Muscle layer of duodenum (tissue), 2 donors: ENCODE measurements at regions not wholly inside any gene's neighbourhood (a gene's known extent, or its start where the extent isn't known, plus 50 kb on each side); places are given as distances from the start of the nearest gene placed in this dataset.

ENCODE experiments used
- H3K27ac ChIP-seq: one replicate; pipeline ENCODE4 v1.7.0; 2013; ENCODE audit warnings: mild to moderate bottlenecking, low read length
- H3K27me3 ChIP-seq: one replicate; pipeline ENCODE4 v1.7.0; 2013; ENCODE audit warnings: low read depth, mild to moderate bottlenecking, control low read depth, low read length
- H3K36me3 ChIP-seq, 2 donors: one replicate each; pipeline ENCODE4 v1.7.0; 2013; ENCODE audit warnings: low read length in 2 of 2, control low read depth in 1 of 2, mild to moderate bottlenecking in 1 of 2; ENCODE audit not compliant: insufficient read depth in 2 of 2, control insufficient read depth in 1 of 2
- H3K4me1 ChIP-seq, 2 donors: one replicate each; pipeline ENCODE4 v1.7.0; 2013; ENCODE audit warnings: low read length in 2 of 2, mild to moderate bottlenecking in 2 of 2, control low read depth in 1 of 2, moderate library complexity in 1 of 2; ENCODE audit not compliant: insufficient read depth in 2 of 2, control insufficient read depth in 1 of 2
- H3K4me3 ChIP-seq, 2 donors: one replicate each; pipeline ENCODE4 v1.7.0; 2013; ENCODE audit warnings: low read length in 2 of 2, low read depth in 1 of 2, mild to moderate bottlenecking in 1 of 2
- H3K9me3 ChIP-seq, 2 donors: one replicate each; pipeline ENCODE4 v1.7.0; 2013; ENCODE audit warnings: low read length in 2 of 2, control low read depth in 1 of 2, mild to moderate bottlenecking in 1 of 2; ENCODE audit not compliant: control insufficient read depth in 1 of 2
- donor health status: healthy.

- H3K9me3 ChIP-seq, result no peaks in the 10 kb centered on the region
- no peaks in the 10 kb centered on the region for H3K4me1 ChIP-seq
- H3K36me3 ChIP-seq, result no peaks in the 10 kb centered on the region
- no peaks in the 10 kb centered on the region for H3K27me3 ChIP-seq
- H3K27ac ChIP-seq, result no peak overlapping the region
- H3K4me3 ChIP-seq, result no peak overlapping the region
Measured at GRCh38 chr5:85173469-85173868, 788.8 kb upstream of the EDIL3 start.

GRCh38 chr5:85182344-85182743 lies 797.7 kb upstream of the EDIL3 start:
- Histone ChIP-seq H3K4me3 (no peak overlapping the region), H3K4me1 (no peaks in the 10 kb centered on the region), H3K27ac (no peak overlapping the region), H3K36me3 (no peaks in the 10 kb centered on the region), H3K27me3 (no peaks in the 10 kb centered on the region), H3K9me3 (no peaks in the 10 kb centered on the region)

DNA sequence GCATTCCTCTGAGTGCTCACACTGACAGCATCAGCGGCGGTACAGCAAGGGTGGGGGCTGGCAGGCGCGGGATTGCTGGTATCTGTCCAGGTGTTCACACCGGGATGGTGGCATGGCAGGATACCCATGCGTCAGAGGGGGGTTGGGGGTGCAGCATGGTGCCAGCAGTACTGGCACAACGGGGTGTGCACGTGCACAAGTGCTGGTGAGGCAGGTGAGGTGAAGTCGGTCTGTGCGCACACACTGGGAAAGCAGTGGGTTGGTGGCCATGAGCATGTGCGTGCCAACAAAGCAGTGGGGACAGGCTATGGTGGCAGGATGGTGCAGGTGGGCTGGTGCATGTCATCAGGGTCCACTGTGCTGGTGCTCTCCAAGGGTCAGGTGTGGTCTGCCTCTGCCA lies 819.6 kb upstream of the EDIL3 start:
- Histone ChIP-seq H3K9me3 (no peaks in the 10 kb centered on the region), H3K4me1 (no peaks in the 10 kb centered on the region), H3K4me3 (no peak overlapping the region), H3K27ac (no peak overlapping the region), H3K27me3 (no peaks in the 10 kb centered on the region), H3K36me3 (no peaks in the 10 kb centered on the region)

- Histone ChIP-seq H3K27me3 (no peaks in the 10 kb centered on the region), H3K4me3 (no peak overlapping the region), H3K27ac (no peak overlapping the region), H3K4me1 (no peaks in the 10 kb centered on the region), H3K36me3 (no peaks in the 10 kb centered on the region), H3K9me3 (no peaks in the 10 kb centered on the region)
Measured at GRCh38 chr5:85205430-85205829, 820.8 kb upstream of the EDIL3 start.

- H3K27ac ChIP-seq, result no peak overlapping the region
- H3K9me3 ChIP-seq, result no peaks in the 10 kb centered on the region
- H3K4me3 ChIP-seq, result no peak overlapping the region
- no peaks in the 10 kb centered on the region for H3K36me3 ChIP-seq
- no peaks in the 10 kb centered on the region for H3K27me3 ChIP-seq
- H3K4me1 ChIP-seq, result no peaks in the 10 kb centered on the region
Measured at GRCh38 chr5:85225388-85225787, 840.7 kb upstream of the EDIL3 start.

GRCh38 chr5:85249204-85249603 lies 864.5 kb upstream of the EDIL3 start:
- Histone ChIP-seq H3K4me3 (peak overlapping the region in 1 of 2 donors; percentile 5), H3K27me3 (no peaks in the 10 kb centered on the region), H3K4me1 (no peaks in the 10 kb centered on the region), H3K27ac (no peak overlapping the region), H3K9me3 (peaks cover 0 to 20% of the 10 kb centered on the region in 2 donors), H3K36me3 (no peaks in the 10 kb centered on the region)

DNA sequence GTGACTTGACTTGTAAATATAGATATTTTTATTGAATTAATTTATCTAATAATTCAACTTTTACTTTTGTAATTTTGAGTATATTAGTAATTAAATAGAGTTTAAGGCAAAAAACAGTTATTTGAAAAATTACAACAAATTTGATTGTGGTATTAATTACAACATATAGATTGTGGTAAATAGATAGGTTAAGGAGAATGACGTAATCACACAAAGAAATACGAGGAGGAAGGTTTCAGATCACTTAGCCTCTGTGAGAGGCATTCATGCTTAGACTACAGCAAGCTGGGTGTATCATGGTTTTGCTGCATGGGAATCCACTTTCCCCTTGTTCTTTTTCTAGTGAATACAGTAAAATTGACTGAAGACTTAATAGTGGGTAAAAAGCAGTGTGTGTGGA lies 878.4 kb upstream of the EDIL3 start:
- Histone ChIP-seq H3K27ac (no peak overlapping the region), H3K4me3 (no peak overlapping the region)

DNA sequence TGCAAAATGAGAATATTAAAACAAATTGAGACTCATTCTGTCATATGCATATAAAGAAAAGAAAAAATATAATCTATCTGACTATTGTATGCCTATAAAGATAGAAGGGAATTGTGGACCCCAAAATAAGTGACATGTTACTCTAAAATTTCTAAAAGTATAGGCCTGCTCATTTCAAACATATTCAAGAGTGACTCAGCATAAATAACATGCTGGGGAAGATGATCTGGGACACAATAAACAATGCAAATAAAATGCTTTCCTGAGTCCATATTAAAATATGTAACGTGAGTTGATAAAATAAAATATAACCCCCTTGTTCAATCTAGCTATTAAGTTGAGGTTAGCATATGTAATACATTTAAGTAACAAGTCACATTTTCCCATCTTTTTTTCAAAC lies 882.0 kb upstream of the EDIL3 start:
- Histone ChIP-seq H3K27ac (no peak overlapping the region), H3K4me1 (no peaks in the 10 kb centered on the region), H3K36me3 (no peaks in the 10 kb centered on the region), H3K9me3 (no peaks in the 10 kb centered on the region), H3K4me3 (no peak overlapping the region), H3K27me3 (no peaks in the 10 kb centered on the region)

More for the DNA sequence above, 878.4 kb upstream of the EDIL3 start:
- H3K4me1 ChIP-seq, result no peaks in the 10 kb centered on the region
- H3K9me3 ChIP-seq, result no peaks in the 10 kb centered on the region
- H3K27me3 ChIP-seq, result no peaks in the 10 kb centered on the region
- no peaks in the 10 kb centered on the region for H3K36me3 ChIP-seq

DNA sequence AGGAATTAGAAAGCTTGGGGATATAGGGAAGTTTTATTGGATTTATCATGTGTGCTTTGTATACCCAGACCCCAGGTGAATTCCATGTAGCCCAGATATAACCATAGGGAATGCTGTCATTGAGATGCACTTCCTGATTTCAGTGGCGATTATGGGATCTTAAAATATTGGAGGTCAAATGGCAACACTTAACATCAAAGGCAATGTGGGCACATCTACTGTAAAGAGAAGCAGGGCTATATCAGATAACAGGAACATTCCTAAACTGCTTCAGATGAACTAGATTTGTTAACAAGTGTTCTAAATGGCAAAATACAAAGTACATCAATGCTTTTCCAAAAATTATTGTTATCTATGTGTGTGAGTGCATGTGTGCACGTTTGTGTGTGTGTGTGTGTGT lies 883.5 kb upstream of the EDIL3 start:
- Histone ChIP-seq H3K36me3 (no peaks in the 10 kb centered on the region), H3K9me3 (no peaks in the 10 kb centered on the region), H3K4me3 (no peak overlapping the region), H3K27ac (no peak overlapping the region), H3K27me3 (no peaks in the 10 kb centered on the region), H3K4me1 (no peaks in the 10 kb centered on the region)

DNA sequence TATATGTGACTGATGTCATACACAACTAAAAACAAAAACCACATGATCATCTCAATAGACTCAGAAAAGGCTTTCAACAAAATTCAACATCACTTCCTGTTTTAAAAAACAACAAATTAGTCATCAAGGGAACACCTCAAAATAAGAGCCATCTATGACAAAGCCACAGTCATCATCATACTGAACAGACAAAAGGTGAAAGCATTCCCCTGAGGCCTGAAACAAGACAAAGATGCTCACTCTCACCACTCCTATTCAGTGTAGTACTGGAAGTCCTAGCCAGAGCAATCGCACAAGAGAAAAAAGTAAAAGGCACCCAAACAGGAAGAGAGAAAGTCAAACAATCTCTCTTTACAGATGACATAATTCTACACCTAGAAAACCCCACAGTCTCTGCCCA lies 893.5 kb upstream of the EDIL3 start:
- Histone ChIP-seq H3K4me1 (no peaks in the 10 kb centered on the region), H3K36me3 (no peaks in the 10 kb centered on the region), H3K9me3 (no peaks in the 10 kb centered on the region), H3K27ac (no peak overlapping the region), H3K27me3 (no peaks in the 10 kb centered on the region), H3K4me3 (no peak overlapping the region)

DNA sequence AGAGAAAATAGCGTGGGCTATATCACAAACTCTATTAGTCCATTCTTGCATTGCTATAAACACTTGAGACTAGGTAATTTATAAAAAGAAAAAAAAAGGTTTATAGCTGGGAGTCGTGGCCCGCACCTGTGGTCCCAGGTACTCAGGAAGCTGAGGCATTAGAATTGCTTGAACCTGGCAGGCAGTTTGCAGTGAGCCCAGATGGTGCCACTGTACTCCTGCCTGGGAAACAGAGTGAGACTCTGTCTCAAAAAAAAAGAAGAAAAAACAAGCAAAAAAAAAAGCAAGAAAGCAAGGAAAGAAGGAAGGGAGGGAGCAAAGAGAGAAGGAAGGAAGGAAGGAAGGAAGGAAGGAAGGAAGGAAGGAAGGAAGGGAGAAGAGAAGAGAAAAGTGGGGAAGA lies 904.2 kb upstream of the EDIL3 start:
- no peaks in the 10 kb centered on the region for H3K4me1 ChIP-seq
- H3K9me3 ChIP-seq, result no peaks in the 10 kb centered on the region
- H3K27ac ChIP-seq, result no peak overlapping the region
- H3K4me3 ChIP-seq, result no peak overlapping the region
- no peaks in the 10 kb centered on the region for H3K36me3 ChIP-seq
- H3K27me3 ChIP-seq, result no peaks in the 10 kb centered on the region

- no peaks in the 10 kb centered on the region for H3K27me3 ChIP-seq
- H3K4me1 ChIP-seq, result no peaks in the 10 kb centered on the region
- H3K36me3 ChIP-seq, result no peaks in the 10 kb centered on the region
- peak overlapping the region; percentile 62 to 72 for H3K4me3 ChIP-seq
- H3K9me3 ChIP-seq, result no peaks in the 10 kb centered on the region
- peak overlapping the region; percentile 33 for H3K27ac ChIP-seq
Measured at GRCh38 chr5:85293145-85293785, 908.6 kb upstream of the EDIL3 start.
